GM21515 (cell line): ENCODE measurements at regions not wholly inside any gene's neighbourhood (a gene's known extent, or its start where the extent isn't known, plus 50 kb on each side); places are given as distances from the start of the nearest gene placed in this dataset.

ENCODE experiments used
- ATAC-seq: cut with Tn5 transposase; IDR thresholded peaks from one replicate; pipeline ENCODE4 v1.9.1; 2021; ENCODE audit not compliant: unreplicated experiment

DNA sequence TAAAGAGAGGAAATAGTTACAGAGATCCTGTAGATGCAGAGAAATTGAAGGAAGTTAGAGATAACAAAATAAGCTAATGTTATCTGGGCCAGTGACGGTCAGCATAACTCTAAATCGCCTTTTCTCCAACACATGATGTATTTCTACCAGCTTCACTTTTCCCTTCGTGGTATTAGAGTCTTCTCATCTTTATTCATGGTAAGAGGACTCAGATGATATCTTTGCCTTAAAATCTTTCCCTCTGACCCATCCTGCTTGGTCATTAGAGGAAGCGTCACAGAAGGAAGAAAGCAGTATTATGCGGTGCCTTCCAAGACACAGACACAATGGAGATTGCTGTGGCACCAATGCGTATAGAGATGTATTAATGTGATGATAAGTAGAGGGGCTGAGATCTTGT lies 320.7 kb upstream of the GOLIM4 start:
- no peak for ATAC-seq

DNA sequence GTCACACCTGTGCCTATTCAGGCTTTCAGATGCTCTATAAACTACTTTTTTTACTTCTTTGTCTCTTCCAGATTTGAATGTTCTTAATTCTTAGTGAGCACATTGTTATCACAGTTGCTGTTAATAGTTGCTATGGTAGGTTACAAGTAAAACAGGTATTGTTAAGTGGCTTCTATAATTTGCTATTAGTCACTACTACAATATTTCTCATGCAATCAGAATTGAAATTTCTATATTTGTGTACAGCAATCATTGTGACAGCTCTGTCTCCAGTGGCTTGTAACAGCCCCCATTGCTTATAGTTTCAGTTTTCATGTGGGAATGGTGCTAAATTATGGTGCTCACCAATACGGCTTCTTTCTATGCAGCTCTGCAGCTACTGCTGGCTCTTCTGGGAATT lies 318.4 kb upstream of the GOLIM4 start:
- no peak for ATAC-seq

DNA sequence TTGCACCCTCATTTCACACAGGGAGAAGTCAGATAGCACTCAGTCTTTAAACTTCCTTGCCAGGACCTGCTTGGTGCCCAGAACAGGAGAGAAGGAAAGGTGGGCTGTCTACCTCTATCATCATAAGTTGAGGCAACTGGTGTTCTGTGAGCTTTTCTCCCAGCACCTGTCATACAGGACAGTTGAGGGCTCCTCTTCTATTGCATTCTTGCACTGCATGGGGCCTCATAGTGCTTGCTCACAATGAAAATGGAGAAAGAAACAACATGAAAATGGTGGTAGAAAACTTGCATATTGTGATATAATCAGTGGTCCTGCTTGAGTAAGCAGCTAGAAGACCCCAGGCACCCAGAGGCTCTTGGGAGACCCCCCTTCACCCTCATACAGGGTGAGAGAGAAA lies 311.7 kb upstream of the GOLIM4 start:
- no peak for ATAC-seq

DNA sequence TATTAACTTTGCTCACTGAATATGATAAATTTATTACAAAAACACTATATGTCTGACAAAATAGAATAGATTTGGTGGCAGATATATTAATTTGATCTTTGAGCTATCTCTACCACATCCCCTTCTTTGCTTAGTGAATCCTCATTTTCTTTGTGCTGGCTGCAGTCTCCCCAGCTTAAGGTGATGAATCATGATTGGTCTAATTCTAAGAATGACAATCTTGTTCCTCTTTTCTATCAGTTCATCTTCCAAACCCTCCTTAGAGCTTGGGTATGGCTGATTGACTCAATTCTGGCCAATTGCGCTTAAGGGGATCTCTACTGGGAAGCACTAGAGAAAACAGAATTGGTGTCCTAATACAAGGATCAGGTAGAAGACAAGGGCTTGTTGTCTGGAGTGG lies 309.6 kb upstream of the GOLIM4 start:
- ATAC-seq = no peak

DNA sequence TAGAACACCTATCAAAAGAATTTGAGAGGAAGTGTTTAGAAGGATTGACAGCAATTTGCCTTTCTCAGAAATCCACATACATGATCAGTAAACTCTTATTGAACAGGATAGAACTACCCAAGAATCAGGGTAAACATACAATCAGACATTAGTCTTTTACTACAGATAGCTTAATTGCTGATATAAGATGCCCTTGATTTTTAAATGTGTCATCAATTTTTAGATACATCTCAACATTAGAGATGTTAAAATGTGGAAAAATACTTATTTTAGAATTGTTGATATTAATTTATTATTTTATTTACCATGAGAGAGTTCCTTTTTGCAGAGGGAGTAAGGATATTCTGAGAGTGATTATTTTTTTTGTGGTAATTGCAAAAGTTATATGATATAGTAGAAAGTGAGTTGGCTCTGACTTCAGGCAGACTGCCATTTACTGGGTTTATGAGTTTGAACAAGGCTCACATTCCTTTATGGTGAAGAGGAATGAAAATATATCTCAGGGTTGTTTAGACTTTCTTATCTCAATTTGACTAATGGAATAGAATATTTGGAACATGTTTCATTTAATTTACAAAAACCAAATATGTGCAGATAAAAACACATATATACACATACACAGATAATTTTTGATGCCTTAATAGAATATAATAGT lies 302.8 kb upstream of the GOLIM4 start:
- no peak for ATAC-seq

DNA sequence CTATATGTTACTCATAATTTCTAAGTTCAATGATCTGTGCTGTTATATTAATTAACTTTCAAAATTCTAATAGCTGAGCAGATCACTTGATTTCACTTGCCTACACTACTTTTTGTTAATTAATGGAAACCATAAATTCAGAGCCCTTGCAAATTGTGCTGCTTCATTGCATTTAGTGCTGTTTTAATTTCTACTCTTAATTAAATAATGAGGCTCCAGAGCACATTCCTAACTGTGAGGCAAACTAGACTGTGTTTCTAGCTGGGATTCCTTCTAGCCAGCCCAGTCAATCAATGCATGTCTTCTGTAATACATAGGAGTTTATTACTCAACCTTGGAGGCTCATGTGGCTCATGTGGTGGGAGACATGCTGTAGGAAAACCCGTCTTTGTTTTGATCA lies 301.1 kb upstream of the GOLIM4 start:
- ATAC-seq = no peak

DNA sequence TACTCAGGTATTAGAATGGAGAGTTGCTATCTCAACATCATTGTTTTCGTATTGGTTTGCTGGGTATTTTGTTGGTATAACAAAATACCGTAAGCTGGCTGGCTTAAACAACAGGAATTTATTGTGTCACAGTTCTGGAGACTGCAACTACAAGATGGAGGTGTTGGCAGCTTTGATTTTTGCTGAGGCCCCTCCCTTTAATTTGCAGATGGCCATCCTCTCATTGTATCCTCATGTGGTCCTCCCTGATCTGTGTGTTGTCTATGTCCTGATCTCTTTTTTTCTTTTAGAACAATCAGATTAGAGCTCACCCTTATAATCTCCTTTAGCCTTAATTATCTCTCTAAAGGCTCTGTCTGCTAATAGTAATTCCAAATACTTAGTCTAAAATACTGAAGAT lies 299.8 kb upstream of the GOLIM4 start:
- no peak for ATAC-seq

DNA sequence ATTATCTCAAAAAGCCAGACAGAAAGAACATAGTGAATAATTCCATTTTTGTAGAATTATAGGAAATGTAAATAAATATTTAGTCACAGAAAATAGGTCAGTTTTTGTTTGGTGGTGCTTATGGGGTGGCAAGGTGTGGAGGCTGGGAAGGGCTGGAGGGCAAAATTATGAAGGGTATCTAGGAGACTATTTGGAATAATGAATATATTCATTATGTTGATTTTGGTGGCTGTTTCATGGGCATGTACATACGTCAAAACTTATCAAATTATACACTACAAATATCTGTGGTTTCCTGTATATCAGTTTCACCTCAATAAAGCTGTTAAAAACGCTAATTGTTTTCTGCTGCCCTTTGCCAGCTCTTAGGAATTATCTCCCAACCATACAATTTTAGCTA lies 298.7 kb upstream of the GOLIM4 start:
- ATAC-seq = no peak

DNA sequence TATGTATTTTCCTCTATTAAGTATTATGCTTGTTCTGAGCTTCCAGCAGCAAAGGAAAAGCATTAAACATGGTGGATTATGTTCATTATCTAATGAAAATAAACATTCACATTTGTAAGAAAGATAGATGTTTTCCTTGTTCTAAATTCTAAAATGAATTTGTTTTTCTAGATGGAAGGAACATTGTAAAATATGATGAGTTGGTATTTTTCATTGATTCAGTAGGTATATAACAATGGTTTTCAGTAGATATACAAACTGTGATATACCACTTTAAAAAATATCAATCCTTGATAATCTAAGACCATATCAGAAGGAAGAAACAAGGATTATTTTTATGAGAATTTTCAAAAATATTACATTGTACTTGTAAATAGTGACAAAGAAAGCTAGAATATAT lies 290.6 kb upstream of the GOLIM4 start:
- ATAC-seq = no peak

DNA sequence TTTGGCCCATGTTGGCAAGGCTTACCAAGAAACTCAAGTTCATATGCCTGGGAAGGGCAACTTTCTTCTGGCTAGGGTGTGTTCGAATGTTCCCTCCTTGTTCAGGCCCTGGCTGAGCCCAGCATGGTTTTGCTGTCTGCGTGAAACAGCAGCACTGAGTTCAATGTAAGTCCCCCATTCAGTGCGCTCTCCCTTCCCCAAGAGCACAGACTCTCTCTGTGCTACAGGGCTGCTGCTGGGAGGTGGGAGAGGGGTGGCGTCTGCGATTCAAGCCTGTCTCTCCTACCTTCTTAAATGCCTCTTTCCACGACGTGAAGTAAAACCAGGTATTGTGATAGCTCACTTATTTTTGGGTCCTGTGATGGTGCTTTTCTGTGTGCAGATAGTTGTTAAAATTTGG lies 289.3 kb upstream of the GOLIM4 start:
- no peak for ATAC-seq

DNA sequence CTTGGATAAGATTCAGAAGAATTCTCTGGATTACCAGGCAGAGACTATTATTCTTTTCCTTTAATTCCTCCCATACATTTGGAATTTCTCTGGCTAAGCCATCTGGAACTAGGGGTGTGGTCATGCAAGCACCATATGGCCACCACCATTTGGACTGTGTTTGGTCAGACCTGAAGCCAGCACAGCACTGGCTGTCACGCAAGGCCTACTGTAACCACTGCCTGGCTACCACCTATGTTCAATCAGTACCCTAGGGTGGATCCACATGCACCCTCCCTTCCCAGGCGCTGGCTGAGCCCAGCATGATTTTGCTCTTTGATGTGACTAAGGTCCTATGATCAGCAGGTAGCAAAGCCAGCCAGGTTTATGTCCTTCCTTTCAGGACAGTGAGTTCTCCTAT lies 287.8 kb upstream of the GOLIM4 start:
- no peak for ATAC-seq

DNA sequence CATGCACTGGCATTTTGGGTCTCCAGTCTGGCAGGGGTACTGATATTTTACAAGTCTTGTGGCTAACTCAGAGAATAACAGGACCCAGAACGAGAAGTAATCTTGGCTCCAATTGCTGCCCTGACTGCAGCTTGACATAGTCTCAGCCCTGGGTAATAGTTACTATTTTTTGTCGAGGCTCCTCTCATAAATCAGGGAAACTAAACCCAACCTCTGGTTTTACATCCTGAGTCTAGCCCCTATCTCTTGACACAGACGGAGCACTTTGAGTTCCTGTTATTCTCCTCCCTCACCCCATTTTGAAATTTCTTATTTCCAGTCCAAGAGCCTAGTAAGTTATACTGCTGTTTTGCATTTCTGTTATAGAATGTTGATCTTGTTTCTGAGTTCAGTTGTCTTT lies 276.1 kb upstream of the GOLIM4 start:
- no peak for ATAC-seq

DNA sequence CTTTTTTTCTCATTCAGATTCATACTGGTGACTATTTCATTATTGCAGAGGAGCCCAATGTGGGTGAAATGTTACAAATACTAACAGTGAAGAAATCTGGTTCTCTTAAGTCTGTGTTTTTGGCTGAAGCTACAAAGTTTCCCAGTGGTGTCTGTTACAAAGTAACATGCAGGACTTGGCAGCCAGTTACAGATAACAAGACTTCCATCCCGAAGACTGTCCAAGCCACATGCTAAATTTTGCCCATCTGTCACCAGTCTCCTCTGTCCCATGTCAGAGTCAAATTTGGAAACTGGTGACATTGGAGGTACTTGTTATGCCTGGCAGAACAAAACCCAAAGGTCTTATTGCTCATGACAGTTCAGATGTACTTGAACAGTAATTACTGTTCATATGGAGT lies 269.2 kb upstream of the GOLIM4 start:
- ATAC-seq = no peak

DNA sequence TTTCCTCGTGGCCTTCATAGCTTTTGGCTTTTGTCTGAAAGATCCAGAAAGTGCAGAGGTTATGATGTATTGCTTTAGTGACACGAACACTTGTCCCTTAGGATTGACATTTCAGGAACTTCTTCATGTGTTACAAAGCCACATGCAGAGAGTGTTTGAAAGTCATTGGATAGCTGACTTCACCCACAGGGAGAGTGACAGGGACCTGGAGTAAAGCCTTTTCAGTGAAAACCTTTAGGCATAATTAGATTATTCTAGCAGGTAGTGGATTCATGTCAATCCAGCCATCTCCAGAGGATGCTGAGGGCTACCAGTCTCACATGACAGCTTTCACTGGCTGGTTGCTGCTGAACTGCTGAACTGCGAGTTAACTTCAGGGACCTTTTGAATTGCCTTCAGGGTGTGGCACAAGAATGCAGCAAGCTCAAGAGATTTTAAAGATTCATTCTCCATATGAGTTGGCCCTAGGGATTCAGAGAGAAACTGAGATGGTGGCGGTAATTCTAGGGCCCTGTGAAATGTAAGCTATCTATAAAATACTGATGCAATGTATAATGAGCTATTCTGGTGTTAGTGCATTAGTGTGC lies 267.0 kb upstream of the GOLIM4 start:
- ATAC-seq = no peak

DNA sequence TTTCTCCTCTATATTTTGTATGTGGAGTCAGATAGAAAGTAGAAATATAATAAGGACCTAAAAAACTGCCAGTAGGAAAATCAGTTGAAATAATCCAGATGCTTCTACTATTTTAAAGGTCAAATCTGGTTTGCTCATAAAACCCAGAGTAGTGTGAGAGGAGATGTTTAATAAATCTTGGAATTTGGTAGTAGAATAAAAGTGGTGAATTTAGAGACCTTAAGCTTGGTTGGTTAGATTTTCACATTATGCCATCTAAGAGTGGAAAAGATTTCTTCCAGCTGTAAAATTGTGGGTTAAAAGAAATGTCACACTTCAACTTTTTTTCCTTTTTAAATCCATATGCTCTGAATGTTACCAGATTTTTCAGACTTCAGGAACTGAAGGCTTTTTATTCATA lies 266.4 kb upstream of the GOLIM4 start:
- no peak for ATAC-seq

DNA sequence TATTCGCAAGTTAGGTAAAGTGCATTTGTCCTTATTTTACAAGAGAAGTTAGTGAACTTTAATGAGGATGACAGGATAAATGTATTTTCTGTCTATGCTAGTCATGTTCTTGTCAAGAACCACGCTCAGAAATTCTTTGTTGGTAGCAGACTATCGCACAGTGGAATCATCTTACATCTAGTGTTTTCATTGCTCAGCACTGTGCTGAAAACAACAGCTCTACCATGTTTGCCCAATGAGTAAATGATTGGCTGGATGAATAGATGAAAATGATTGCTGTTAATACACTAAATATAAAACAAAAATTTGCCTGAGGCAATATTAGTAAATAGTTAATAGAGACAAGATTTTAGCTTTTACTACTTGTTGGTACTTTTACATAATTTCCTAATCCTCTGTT lies 265.3 kb upstream of the GOLIM4 start:
- no peak for ATAC-seq

DNA sequence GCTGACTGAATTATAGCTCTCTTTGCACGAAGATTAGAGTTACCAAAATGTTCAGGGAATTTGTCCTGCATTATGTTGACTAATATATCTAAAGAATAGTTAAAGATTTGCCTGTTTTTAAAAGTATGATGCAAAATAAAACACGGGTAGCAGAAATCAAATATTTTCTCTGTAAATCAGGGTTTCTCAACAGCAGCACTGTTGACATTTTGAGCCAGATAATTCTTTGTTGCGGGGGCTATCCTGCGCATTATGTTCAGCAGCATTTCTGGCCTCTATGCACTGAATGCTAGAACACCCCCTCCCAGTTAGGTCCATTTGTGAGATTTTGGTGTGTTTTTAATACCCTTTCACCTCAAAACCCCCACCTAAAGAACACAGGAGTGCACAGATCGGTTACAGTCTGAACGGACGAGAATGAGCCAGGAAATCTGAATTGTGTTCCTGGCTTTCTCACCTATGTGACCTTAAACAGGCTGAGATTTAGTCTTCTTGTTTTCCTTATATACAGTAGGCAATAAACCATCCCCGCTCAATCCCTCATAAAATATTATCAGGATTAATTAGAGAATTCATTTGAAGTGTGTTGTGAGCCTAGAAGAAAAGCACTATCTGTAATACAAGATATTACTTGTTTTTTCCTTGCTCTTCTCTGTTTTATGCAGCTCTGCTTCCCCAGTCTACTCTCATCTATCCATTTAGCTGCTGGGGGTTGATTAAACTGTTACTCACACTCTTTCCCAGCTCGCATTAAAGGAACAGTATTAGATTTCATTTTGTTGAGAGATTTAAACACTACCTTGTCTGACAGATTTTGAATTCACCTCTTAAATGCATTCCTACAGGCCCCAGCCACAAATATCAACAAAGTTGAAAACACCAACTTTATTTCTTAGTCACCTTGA lies 247.5 kb upstream of the GOLIM4 start:
- no peak for ATAC-seq

DNA sequence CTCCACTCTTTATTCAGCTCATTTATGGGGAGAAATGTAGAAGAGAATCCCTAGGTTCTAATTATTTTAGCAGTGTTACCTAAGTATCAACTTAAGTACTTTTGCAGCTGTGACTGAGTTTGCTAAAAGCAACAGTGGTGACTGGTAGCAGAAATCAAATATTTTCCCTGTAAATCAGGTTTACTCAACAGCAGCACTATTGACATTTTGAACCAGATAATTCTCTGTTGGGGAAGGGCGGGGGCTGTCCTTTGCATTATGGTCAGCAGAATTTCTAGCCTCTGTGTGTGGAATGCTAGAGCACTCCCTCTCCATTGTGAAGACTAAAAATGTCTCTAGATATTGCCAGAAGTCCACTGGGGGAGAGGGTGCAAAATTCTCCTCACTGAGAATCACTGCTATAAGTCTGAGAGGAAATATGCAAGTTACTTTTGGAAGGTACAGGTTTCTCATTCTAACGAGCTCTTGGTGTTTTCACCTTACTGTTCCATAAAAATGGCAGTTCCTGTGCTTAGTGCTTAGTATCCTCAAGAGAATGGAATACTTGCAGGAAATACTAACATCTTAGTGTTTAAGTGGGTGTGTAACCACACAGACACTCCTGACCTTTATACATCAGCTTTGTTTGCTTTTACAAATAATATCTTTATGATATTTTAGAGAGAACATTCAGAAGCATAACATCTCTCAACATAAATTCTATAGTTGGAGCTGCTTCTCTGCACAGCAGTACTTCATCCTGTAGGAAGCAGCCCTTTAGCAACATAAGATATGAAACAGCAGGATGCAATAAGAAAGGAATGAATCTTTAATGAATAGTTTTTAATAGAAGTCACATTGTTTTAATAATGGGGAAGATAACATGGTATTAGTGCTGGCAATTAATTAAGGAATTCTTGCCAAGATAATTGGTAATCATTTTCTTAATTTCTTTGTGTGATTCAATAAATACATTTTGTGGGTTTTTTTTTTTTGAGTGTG lies 246.5 kb upstream of the GOLIM4 start:
- no peak for ATAC-seq

DNA sequence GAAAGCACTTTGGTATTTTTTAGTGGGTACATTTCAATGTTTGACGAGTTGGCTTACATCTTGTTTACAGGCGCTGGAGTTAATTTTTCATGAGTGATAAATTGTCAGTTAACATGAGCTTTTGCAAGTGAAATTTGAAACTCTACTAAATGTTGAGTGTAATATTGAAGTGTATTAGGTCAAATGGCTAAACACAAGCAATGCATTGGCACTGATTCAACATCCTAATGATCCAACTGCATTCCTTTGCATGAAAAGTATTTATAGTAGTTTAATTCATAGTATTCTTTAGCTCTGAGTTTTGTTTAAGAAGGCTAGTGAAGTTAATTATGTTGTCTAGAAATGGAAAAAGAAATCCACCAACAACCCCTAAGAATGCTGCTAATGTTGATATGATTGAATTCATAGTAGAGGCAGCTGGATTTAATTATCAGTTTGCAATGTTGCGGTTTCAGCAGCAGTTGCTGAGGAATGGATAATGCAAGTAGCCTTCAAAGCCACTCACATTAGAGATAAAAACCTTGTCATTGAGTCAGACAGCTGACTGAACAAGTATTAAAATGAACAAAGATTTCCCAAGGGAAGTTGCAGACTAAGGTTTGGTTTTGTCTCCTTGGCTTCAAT lies 245.6 kb upstream of the GOLIM4 start:
- no peak for ATAC-seq

DNA sequence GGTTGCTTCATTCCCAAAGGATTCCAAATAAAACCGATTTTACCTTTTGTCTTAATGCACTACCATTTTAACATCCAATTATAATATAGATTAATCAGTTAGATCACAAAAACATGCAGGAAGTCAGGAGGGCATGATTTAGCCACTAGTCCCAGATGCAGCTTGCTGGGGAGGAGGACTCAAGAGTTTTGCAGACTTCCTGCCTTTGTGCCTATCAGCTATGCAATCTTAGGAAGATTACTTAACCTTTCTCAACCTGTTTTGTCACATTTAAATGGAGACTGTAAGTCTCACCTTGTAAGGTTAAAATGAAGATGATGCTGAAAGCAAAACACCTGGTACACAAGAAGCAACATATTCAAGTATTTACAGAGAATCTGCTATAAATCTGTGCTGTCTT lies 242.4 kb upstream of the GOLIM4 start:
- no peak for ATAC-seq

DNA sequence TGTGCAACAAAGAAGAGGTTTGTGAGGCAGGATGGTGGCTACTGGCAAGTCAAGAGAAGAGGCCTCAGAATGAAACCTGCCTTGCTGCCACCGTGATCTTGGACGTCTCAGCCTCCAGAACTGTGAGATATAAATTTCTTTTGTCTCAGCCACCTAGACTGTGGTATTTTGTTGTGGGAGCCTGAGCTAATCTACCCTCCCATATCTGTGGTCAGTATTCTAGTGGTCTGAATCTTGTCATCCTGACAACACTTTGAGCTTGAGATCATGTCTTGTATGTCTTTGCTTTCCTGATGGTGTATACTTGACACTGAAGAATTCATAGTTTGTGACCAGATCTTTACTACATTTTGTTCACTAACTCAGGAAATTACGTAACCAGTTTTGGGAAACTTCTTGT lies 240.6 kb upstream of the GOLIM4 start:
- ATAC-seq = no peak
